GM23338 (cell line): ENCODE measurements at regions not wholly inside any gene's neighbourhood (a gene's known extent, or its start where the extent isn't known, plus 50 kb on each side); places are given as distances from the start of the nearest gene placed in this dataset.

Source experiments
- ATAC-seq: fragments of 200-7000 bp; cut with Tn5 transposase; 3 replicates; pipeline ENCODE4 v1.9.1; 2020
- DNase-seq: peaks from one replicate; pipeline ENCODE4 v3.0.0-alpha.2; 2015; ENCODE audit warnings: low spot score
- H2AFZ ChIP-seq: fragments of 200-600 bp; sonication (generic); 2 replicates; pipeline ENCODE4 v1.8.0; 2016; ENCODE audit warnings: antibody characterized with exemption, mild to moderate bottlenecking, moderate library complexity
- H3F3A ChIP-seq: fragments of 200-600 bp; sonication (generic); replicated peaks from 2 replicates; pipeline ENCODE4 v1.8.0; 2017; ENCODE audit warnings: antibody characterized with exemption, mixed run types, low read depth
- H3K27ac ChIP-seq: fragments of 200-600 bp; sonication (generic); 2 replicates; pipeline ENCODE4 v1.6.1; 2016; ENCODE audit warnings: low read depth
- H3K27me3 ChIP-seq: fragments of 200-600 bp; sonication (generic); 2 replicates; pipeline ENCODE4 v1.8.0; 2016; ENCODE audit warnings: mild to moderate bottlenecking, mixed run types, moderate library complexity; ENCODE audit not compliant: insufficient read depth
- H3K36me3 ChIP-seq: fragments of 200-600 bp; sonication (generic); 2 replicates; pipeline ENCODE4 v1.8.0; 2016; ENCODE audit warnings: mild to moderate bottlenecking; ENCODE audit not compliant: insufficient read depth
- H3K4me1 ChIP-seq: fragments of 200-600 bp; sonication (generic); 2 replicates; pipeline ENCODE4 v1.8.0; 2016; ENCODE audit warnings: mild to moderate bottlenecking, moderate library complexity; ENCODE audit not compliant: insufficient read depth
- H3K4me2 ChIP-seq: fragments of 200-600 bp; sonication (generic); 2 replicates; pipeline ENCODE4 v1.7.1; 2017; ENCODE audit warnings: mixed run types
- H3K4me3 ChIP-seq: fragments of 200-600 bp; sonication (generic); 2 replicates; pipeline ENCODE4 v1.6.1; 2016; ENCODE audit warnings: mixed run types
- H3K79me2 ChIP-seq: fragments of 200-600 bp; sonication (generic); replicated peaks from 2 replicates; pipeline ENCODE4 v1.8.0; 2017; ENCODE audit warnings: mild to moderate bottlenecking; ENCODE audit not compliant: insufficient read depth
- H3K9me2 ChIP-seq: fragments of 200-600 bp; sonication (generic); 2 replicates; pipeline ENCODE4 v1.8.0; 2017; ENCODE audit not compliant: insufficient read depth
- H4K20me1 ChIP-seq: fragments of 200-600 bp; sonication (generic); replicated peaks from 2 replicates; pipeline ENCODE4 v1.8.0; 2017; ENCODE audit warnings: mild to moderate bottlenecking; ENCODE audit not compliant: insufficient read depth
- H3K27ac Mint-ChIP-seq: 2 replicates; pipeline ENCODE4 v1.8.0; 2020; ENCODE audit warnings: inconsistent platforms, mild to moderate bottlenecking, moderate library complexity, mixed read lengths
- H3K27me3 Mint-ChIP-seq: 3 replicates; pipeline ENCODE4 v1.8.0; 2022; ENCODE audit warnings: low read depth, mild to moderate bottlenecking, moderate library complexity, mixed read lengths, inconsistent platforms; ENCODE audit not compliant: insufficient read depth, poor library complexity
- H3K36me3 Mint-ChIP-seq: 3 replicates; pipeline ENCODE4 v1.8.0; 2021; ENCODE audit warnings: low read depth, mild to moderate bottlenecking, inconsistent platforms, moderate library complexity, mixed read lengths
- H3K4me1 Mint-ChIP-seq: 3 replicates; pipeline ENCODE4 v1.8.0; 2020; ENCODE audit warnings: mild to moderate bottlenecking, inconsistent platforms, mixed read lengths
- H3K4me3 Mint-ChIP-seq: 3 replicates; pipeline ENCODE4 v1.8.0; 2021; ENCODE audit warnings: moderate library complexity, mild to moderate bottlenecking, inconsistent platforms, mixed read lengths
- H3K9me3 Mint-ChIP-seq: 3 replicates; pipeline ENCODE4 v1.8.0; 2020; ENCODE audit warnings: moderate library complexity, mild to moderate bottlenecking, inconsistent platforms, mixed read lengths
- CREB1 ChIP-seq: fragments of 250-450 bp; sonication (Bioruptor Pico); IDR thresholded peaks from 2 replicates; pipeline ENCODE4 v1.5.0; 2020; ENCODE audit warnings: low read depth, mild to moderate bottlenecking, moderate library complexity
- EZH2 ChIP-seq: fragments of 200-600 bp; sonication (generic); IDR thresholded peaks from one replicate; pipeline ENCODE4 v1.8.0; 2017; ENCODE audit warnings: antibody characterized with exemption, mild to moderate bottlenecking, low read depth; ENCODE audit not compliant: unreplicated experiment
- EZH2phosphoT487 ChIP-seq: fragments of 200-600 bp; sonication (generic); IDR thresholded peaks from one replicate; pipeline ENCODE4 v1.8.1; 2018; ENCODE audit warnings: antibody characterized with exemption; ENCODE audit not compliant: unreplicated experiment
- JUNB ChIP-seq: IDR thresholded peaks from one replicate; pipeline ENCODE4 v1.6.1; 2016; ENCODE audit warnings: antibody characterized with exemption; ENCODE audit not compliant: unreplicated experiment
- NANOG ChIP-seq: IDR thresholded peaks from 2 replicates; pipeline ENCODE4 v1.6.1; 2016; ENCODE audit warnings: antibody characterized with exemption, borderline replicate concordance
- POLR2AphosphoS5 ChIP-seq: IDR thresholded peaks from 2 replicates; pipeline ENCODE4 v1.6.1; 2016; ENCODE audit warnings: antibody characterized with exemption, low read depth
- STAT1 ChIP-seq: IDR thresholded peaks from one replicate; pipeline ENCODE4 v1.6.1; 2016; ENCODE audit warnings: antibody characterized with exemption; ENCODE audit not compliant: unreplicated experiment
- ZNF114 ChIP-seq: fragments of 250-450 bp; sonication (Bioruptor Pico); IDR thresholded peaks from 2 replicates; pipeline ENCODE4 v1.5.0; 2020; ENCODE audit warnings: mild to moderate bottlenecking, moderate library complexity
- ZNF331 ChIP-seq: fragments of 250-450 bp; sonication (Bioruptor Pico); IDR thresholded peaks from 2 replicates; pipeline ENCODE4 v1.5.0; 2020; ENCODE audit warnings: low read depth, mild to moderate bottlenecking, moderate library complexity
- TF ChIP-seq, protein P1 (sequence below): IDR thresholded peaks from 2 replicates; pipeline ENCODE4 v1.6.1; 2016; ENCODE audit warnings: antibody characterized with exemption
- TF ChIP-seq, protein P2 (sequence below): IDR thresholded peaks from one replicate; pipeline ENCODE4 v1.6.1; 2018; ENCODE audit warnings: antibody characterized with exemption; ENCODE audit not compliant: unreplicated experiment
- TF ChIP-seq, protein P3 (sequence below): fragments of 250-450 bp; sonication (Bioruptor Pico); IDR thresholded peaks from 2 replicates; pipeline ENCODE4 v1.5.0; 2020; ENCODE audit warnings: mild to moderate bottlenecking, moderate library complexity
- TF ChIP-seq, protein P4 (sequence below), 2 experiments: fragments of 200-600 bp in 1 of 2; sonication (generic) in 1 of 2; conservative IDR thresholded peaks; 2 replicates each; pipeline versions ENCODE4 v1.5.1 to v1.6.1; 2016 to 2017; ENCODE audit warnings: antibody characterized with exemption in 2 of 2, low read depth in 2 of 2, mild to moderate bottlenecking in 2 of 2, moderate library complexity in 1 of 2

DNA sequence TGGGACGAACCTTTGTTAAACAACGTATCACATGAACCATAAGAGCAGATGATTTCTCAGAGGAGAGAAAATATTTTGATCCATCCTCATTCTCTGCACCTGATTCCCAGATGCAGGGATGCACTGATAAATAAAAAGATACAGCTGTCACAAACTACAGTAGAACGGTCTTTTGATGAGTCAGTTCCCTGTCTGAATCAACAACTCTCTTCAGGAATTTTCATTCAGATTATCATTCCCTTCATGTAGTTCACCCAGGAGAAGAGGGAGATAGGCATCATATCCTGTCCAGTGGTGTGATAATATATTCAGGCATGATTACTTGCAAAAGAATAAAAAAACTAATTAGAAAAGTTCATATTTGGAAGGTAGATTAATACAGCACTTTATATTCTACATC lies 521.5 kb downstream of the PYDC2 start:
- Mint-ChIP-seq H3K36me3 (peaks cover 23% of the 10 kb centered on the region; the same call in 2 of the 3 replicates), H3K27me3 (peaks cover 4% of the 10 kb centered on the region), H3K4me1 (no peaks in the 10 kb centered on the region), H3K27ac (no peak overlapping the region), H3K4me3 (no peak overlapping the region), H3K9me3 (peaks cover 26% of the 10 kb centered on the region)
- Histone ChIP-seq H3K4me3 (no peak overlapping the region), H3K36me3 (0 out of 2 replicates have a peak, but pooled peaks cover 3% of the 10 kb centered on the region), H3K79me2 (no peaks in the 10 kb centered on the region), H4K20me1 (no peaks in the 10 kb centered on the region), H3K4me2 (no peak overlapping the region), H3K27me3 (no peaks in the 10 kb centered on the region), H3K27ac (no peak overlapping the region), H3F3A (no peaks in the 10 kb centered on the region), H3K9me2 (no peaks in the 10 kb centered on the region), H2AFZ (no peak overlapping the region), H3K4me1 (no peaks in the 10 kb centered on the region)
- no peak for TF ChIP-seq STAT1
- no peak for TF ChIP-seq NANOG
- TF ChIP-seq, protein P1, sequence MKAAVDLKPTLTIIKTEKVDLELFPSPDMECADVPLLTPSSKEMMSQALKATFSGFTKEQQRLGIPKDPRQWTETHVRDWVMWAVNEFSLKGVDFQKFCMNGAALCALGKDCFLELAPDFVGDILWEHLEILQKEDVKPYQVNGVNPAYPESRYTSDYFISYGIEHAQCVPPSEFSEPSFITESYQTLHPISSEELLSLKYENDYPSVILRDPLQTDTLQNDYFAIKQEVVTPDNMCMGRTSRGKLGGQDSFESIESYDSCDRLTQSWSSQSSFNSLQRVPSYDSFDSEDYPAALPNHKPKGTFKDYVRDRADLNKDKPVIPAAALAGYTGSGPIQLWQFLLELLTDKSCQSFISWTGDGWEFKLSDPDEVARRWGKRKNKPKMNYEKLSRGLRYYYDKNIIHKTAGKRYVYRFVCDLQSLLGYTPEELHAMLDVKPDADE = no peak
- TF ChIP-seq ZNF331 (CRISPR knock-in tag) = no peak
- TF ChIP-seq JUNB = no peak
- TF ChIP-seq, protein P2, sequence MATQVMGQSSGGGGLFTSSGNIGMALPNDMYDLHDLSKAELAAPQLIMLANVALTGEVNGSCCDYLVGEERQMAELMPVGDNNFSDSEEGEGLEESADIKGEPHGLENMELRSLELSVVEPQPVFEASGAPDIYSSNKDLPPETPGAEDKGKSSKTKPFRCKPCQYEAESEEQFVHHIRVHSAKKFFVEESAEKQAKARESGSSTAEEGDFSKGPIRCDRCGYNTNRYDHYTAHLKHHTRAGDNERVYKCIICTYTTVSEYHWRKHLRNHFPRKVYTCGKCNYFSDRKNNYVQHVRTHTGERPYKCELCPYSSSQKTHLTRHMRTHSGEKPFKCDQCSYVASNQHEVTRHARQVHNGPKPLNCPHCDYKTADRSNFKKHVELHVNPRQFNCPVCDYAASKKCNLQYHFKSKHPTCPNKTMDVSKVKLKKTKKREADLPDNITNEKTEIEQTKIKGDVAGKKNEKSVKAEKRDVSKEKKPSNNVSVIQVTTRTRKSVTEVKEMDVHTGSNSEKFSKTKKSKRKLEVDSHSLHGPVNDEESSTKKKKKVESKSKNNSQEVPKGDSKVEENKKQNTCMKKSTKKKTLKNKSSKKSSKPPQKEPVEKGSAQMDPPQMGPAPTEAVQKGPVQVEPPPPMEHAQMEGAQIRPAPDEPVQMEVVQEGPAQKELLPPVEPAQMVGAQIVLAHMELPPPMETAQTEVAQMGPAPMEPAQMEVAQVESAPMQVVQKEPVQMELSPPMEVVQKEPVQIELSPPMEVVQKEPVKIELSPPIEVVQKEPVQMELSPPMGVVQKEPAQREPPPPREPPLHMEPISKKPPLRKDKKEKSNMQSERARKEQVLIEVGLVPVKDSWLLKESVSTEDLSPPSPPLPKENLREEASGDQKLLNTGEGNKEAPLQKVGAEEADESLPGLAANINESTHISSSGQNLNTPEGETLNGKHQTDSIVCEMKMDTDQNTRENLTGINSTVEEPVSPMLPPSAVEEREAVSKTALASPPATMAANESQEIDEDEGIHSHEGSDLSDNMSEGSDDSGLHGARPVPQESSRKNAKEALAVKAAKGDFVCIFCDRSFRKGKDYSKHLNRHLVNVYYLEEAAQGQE = no peak
- TF ChIP-seq, protein P3, sequence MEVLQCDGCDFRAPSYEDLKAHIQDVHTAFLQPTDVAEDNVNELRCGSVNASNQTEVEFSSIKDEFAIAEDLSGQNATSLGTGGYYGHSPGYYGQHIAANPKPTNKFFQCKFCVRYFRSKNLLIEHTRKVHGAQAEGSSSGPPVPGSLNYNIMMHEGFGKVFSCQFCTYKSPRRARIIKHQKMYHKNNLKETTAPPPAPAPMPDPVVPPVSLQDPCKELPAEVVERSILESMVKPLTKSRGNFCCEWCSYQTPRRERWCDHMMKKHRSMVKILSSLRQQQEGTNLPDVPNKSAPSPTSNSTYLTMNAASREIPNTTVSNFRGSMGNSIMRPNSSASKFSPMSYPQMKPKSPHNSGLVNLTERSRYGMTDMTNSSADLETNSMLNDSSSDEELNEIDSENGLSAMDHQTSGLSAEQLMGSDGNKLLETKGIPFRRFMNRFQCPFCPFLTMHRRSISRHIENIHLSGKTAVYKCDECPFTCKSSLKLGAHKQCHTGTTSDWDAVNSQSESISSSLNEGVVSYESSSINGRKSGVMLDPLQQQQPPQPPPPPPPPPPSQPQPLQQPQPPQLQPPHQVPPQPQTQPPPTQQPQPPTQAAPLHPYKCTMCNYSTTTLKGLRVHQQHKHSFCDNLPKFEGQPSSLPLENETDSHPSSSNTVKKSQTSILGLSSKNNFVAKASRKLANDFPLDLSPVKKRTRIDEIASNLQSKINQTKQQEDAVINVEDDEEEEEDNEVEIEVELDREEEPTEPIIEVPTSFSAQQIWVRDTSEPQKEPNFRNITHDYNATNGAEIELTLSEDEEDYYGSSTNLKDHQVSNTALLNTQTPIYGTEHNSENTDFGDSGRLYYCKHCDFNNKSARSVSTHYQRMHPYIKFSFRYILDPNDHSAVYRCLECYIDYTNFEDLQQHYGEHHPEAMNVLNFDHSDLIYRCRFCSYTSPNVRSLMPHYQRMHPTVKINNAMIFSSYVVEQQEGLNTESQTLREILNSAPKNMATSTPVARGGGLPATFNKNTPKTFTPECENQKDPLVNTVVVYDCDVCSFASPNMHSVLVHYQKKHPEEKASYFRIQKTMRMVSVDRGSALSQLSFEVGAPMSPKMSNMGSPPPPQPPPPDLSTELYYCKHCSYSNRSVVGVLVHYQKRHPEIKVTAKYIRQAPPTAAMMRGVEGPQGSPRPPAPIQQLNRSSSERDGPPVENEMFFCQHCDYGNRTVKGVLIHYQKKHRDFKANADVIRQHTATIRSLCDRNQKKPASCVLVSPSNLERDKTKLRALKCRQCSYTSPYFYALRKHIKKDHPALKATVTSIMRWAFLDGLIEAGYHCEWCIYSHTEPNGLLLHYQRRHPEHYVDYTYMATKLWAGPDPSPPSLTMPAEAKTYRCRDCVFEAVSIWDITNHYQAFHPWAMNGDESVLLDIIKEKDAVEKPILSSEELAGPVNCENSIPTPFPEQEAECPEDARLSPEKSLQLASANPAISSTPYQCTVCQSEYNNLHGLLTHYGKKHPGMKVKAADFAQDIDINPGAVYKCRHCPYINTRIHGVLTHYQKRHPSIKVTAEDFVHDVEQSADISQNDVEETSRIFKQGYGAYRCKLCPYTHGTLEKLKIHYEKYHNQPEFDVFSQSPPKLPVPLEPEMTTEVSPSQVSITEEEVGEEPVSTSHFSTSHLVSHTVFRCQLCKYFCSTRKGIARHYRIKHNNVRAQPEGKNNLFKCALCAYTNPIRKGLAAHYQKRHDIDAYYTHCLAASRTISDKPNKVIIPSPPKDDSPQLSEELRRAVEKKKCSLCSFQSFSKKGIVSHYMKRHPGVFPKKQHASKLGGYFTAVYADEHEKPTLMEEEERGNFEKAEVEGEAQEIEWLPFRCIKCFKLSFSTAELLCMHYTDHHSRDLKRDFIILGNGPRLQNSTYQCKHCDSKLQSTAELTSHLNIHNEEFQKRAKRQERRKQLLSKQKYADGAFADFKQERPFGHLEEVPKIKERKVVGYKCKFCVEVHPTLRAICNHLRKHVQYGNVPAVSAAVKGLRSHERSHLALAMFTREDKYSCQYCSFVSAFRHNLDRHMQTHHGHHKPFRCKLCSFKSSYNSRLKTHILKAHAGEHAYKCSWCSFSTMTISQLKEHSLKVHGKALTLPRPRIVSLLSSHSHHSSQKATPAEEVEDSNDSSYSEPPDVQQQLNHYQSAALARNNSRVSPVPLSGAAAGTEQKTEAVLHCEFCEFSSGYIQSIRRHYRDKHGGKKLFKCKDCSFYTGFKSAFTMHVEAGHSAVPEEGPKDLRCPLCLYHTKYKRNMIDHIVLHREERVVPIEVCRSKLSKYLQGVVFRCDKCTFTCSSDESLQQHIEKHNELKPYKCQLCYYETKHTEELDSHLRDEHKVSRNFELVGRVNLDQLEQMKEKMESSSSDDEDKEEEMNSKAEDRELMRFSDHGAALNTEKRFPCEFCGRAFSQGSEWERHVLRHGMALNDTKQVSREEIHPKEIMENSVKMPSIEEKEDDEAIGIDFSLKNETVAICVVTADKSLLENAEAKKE (CRISPR knock-in tag) = no peak
- TF ChIP-seq POLR2AphosphoS5 = no peak
- TF ChIP-seq ZNF114 (CRISPR knock-in tag) = no peak
- TF ChIP-seq EZH2 = no peak
- TF ChIP-seq, protein P4, sequence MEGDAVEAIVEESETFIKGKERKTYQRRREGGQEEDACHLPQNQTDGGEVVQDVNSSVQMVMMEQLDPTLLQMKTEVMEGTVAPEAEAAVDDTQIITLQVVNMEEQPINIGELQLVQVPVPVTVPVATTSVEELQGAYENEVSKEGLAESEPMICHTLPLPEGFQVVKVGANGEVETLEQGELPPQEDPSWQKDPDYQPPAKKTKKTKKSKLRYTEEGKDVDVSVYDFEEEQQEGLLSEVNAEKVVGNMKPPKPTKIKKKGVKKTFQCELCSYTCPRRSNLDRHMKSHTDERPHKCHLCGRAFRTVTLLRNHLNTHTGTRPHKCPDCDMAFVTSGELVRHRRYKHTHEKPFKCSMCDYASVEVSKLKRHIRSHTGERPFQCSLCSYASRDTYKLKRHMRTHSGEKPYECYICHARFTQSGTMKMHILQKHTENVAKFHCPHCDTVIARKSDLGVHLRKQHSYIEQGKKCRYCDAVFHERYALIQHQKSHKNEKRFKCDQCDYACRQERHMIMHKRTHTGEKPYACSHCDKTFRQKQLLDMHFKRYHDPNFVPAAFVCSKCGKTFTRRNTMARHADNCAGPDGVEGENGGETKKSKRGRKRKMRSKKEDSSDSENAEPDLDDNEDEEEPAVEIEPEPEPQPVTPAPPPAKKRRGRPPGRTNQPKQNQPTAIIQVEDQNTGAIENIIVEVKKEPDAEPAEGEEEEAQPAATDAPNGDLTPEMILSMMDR (conservative IDR thresholded peaks at IDR 0.05; ENCODE audit: low read depth in 2 of 2) = no peak
- no peak for TF ChIP-seq CREB1
- no peak for TF ChIP-seq EZH2phosphoT487
- DNase-seq (no peak), ATAC-seq (no peak)
